ENCODE measurements at regions not wholly inside any gene's neighbourhood (a gene's known extent, or its start where the extent isn't known, plus 50 kb on each side); places are given as distances from the start of the nearest gene placed in this dataset.
"Not testable (repeated sequence)": the region's sequence is repeated elsewhere in the genome, so short reads cannot be mapped to it uniquely, and the experiment has no call there.

- DNase-seq (ENCODE audit: low spot score) (no peak), FAIRE-seq (no peak)
Measured at GRCh38 chr9:22217254-22217653, 208.1 kb upstream of the CDKN2B start.

GRCh38 chr9:22225856-22226255 lies 216.8 kb upstream of the CDKN2B start:
- DNase-seq (ENCODE audit: low spot score); FAIRE-seq: not testable (repeated sequence)

- DNase-seq (ENCODE audit: low spot score), result no peak
- FAIRE-seq, result no peak
Measured at GRCh38 chr9:22227986-22228385, 218.6 kb upstream of the DMRTA1 start.

GRCh38 chr9:22228542-22228941 lies 218.1 kb upstream of the DMRTA1 start:
- DNase-seq (ENCODE audit: low spot score), result no peak
- no peak for FAIRE-seq

GRCh38 chr9:22229069-22229468 lies 217.6 kb upstream of the DMRTA1 start:
- FAIRE-seq (no peak), DNase-seq (ENCODE audit: low spot score) (no peak)

GRCh38 chr9:22231309-22231708 lies 215.3 kb upstream of the DMRTA1 start:
- FAIRE-seq, result not testable (repeated sequence)

GRCh38 chr9:22232971-22233370 lies 213.7 kb upstream of the DMRTA1 start:
- DNase-seq (ENCODE audit: low spot score) (no peak), FAIRE-seq (no peak)

More at GRCh38 chr9:22231309-22231708, 215.3 kb upstream of the DMRTA1 start:
- not testable (repeated sequence) for DNase-seq (ENCODE audit: low spot score)

GRCh38 chr9:22237497-22238363 lies 208.9 kb upstream of the DMRTA1 start:
- no peak for FAIRE-seq
- peak; percentile 59 for DNase-seq (ENCODE audit: low spot score)

GRCh38 chr9:22238809-22239684 lies 207.6 kb upstream of the DMRTA1 start:
- FAIRE-seq (no peak), DNase-seq (ENCODE audit: low spot score) (peak; percentile 27)

- no peak for FAIRE-seq
- peak; percentile 19 for DNase-seq (ENCODE audit: low spot score)
Measured at GRCh38 chr9:22240619-22241018, 206.0 kb upstream of the DMRTA1 start.

GRCh38 chr9:22241024-22241423 lies 205.6 kb upstream of the DMRTA1 start:
- no peak for FAIRE-seq
- no peak for DNase-seq (ENCODE audit: low spot score)

- FAIRE-seq (no peak), DNase-seq (ENCODE audit: low spot score) (no peak)
Measured at GRCh38 chr9:22241611-22242010, 205.0 kb upstream of the DMRTA1 start.

GRCh38 chr9:22244139-22245011 lies 202.2 kb upstream of the DMRTA1 start:
- no peak for FAIRE-seq
- peak; percentile 21 for DNase-seq (ENCODE audit: low spot score)

- FAIRE-seq (no peak), DNase-seq (ENCODE audit: low spot score) (no peak)
Measured at GRCh38 chr9:22255337-22255736, 191.3 kb upstream of the DMRTA1 start.

- DNase-seq (ENCODE audit: low spot score), result no peak
- no peak for FAIRE-seq
Measured at GRCh38 chr9:22256381-22256780, 190.2 kb upstream of the DMRTA1 start.

GRCh38 chr9:22257026-22257816 lies 189.4 kb upstream of the DMRTA1 start:
- DNase-seq (ENCODE audit: low spot score) (no peak), FAIRE-seq (no peak)

GRCh38 chr9:22265038-22265437 lies 181.6 kb upstream of the DMRTA1 start:
- FAIRE-seq (no peak), DNase-seq (ENCODE audit: low spot score) (no peak)

GRCh38 chr9:22265534-22265933 lies 181.1 kb upstream of the DMRTA1 start:
- no peak for DNase-seq (ENCODE audit: low spot score)
- no peak for FAIRE-seq

GRCh38 chr9:22274477-22274876 lies 172.1 kb upstream of the DMRTA1 start:
- no peak for DNase-seq (ENCODE audit: low spot score)
- no peak for FAIRE-seq

- FAIRE-seq, result no peak
- no peak for DNase-seq (ENCODE audit: low spot score)
Measured at GRCh38 chr9:22278426-22278825, 168.2 kb upstream of the DMRTA1 start.
